K562 (cell line): ENCODE measurements at regions not wholly inside any gene's neighbourhood (a gene's known extent, or its start where the extent isn't known, plus 50 kb on each side); places are given as distances from the start of the nearest gene placed in this dataset.

ENCODE experiments used
- ATAC-seq: fragments of 200-7000 bp; cut with Tn5 transposase; 3 replicates; pipeline ENCODE4 v1.9.1; 2020; ENCODE audit warnings: moderate library complexity
- BruUV-seq: library from RNA; stranded (reverse); fragments of 400-500 nt; replicated peaks from 2 replicates; lab custom pipeline; 2021; lab: Mats Ljungman, UMichigan
- CTCF ChIA-PET: fragments of 300-600 bp; formaldehyde crosslinking; extraction: SDS; loops from one replicate; lab custom pipeline; 2021; ENCODE audit warnings: low intra/inter-chr PET ratio; lab: Yijun Ruan, JAX
- POLR2A ChIA-PET: fragments of 300-600, 350-650 bp; sonication (Branson Sonifier 250); formaldehyde crosslinking; extraction: SDS; loops from one replicate; lab custom pipeline; 2021; ENCODE audit warnings: antibody characterized with exemption, inconsistent platforms; lab: Yijun Ruan, JAX
- DNase-seq, 4 experiments: peaks; one replicate each; pipeline versions ENCODE4 v3.0.0 to v3.0.0-alpha.2; 2011 to 2018; ENCODE audit warnings: low spot score in 3 of 4, mixed read lengths in 3 of 4; ENCODE audit errors: extremely low read depth in 1 of 4
- FAIRE-seq: peaks from 2 replicates; lab custom pipeline; 2011; peaks lifted over from hg19 to GRCh38; lab: Jason Lieb, UNC
- H2AFZ ChIP-seq: 2 replicates; pipeline ENCODE4 v1.6.0; 2011; ENCODE audit warnings: low read depth, low read length, control low read depth, inconsistent platforms
- H3K27ac ChIP-seq: fragments of 200-600 bp; 3 replicates; pipeline ENCODE4 v1.8.0; 2011; ENCODE audit warnings: low read depth, mild to moderate bottlenecking, control low read depth, inconsistent platforms, low read length, moderate library complexity, mixed read lengths; ENCODE audit errors: extremely low read depth
- H3K27me3 ChIP-seq, 2 experiments: fragments of 300-600 bp in 1 of 2; 2 replicates in 1 of 2; 3 replicates in 1 of 2; pipeline versions ENCODE4 v1.6.0 to v1.8.0; 2011; ENCODE audit warnings: inconsistent platforms in 2 of 2, low read length in 2 of 2, mild to moderate bottlenecking in 1 of 2, mixed read lengths in 1 of 2, moderate library complexity in 1 of 2; ENCODE audit not compliant: control insufficient read depth in 2 of 2, insufficient read depth in 2 of 2
- H3K36me3 ChIP-seq: fragments of 300-600 bp; 3 replicates; pipeline ENCODE4 v1.8.0; 2011; ENCODE audit warnings: mild to moderate bottlenecking, low read length, inconsistent platforms; ENCODE audit not compliant: control insufficient read depth, insufficient read depth
- H3K4me1 ChIP-seq, 2 experiments: fragments of 200-600 bp in 1 of 2; replicated peaks in 1 of 2; 2 replicates in 1 of 2; 3 replicates in 1 of 2; pipeline versions ENCODE4 v1.5.1 to v1.8.0; 2011; ENCODE audit warnings: inconsistent platforms in 2 of 2, low read length in 2 of 2, mild to moderate bottlenecking in 1 of 2, mixed read lengths in 1 of 2, moderate library complexity in 1 of 2; ENCODE audit not compliant: control insufficient read depth in 2 of 2, insufficient read depth in 2 of 2
- H3K4me2 ChIP-seq: 2 replicates; pipeline ENCODE4 v1.6.1; 2011; ENCODE audit warnings: low read length, control low read depth, inconsistent platforms, mixed read lengths; ENCODE audit not compliant: insufficient read depth
- H3K4me3 ChIP-seq: fragments of 200-600 bp; sonication (generic), shearing (Covaris generic); 2 replicates; pipeline ENCODE4 v1.5.1; 2016; ENCODE audit warnings: control low read depth, inconsistent platforms
- H3K79me2 ChIP-seq: fragments of 200-600 bp; 3 replicates; pipeline ENCODE4 v1.8.0; 2011; ENCODE audit warnings: low read length, inconsistent platforms; ENCODE audit not compliant: control insufficient read depth, insufficient read depth
- H3K9ac ChIP-seq, 2 experiments: 2 replicates each; pipeline versions ENCODE4 v1.6.0 to v1.6.1; 2011; ENCODE audit warnings: low read depth in 2 of 2, low read length in 2 of 2, control low read depth in 1 of 2, inconsistent platforms in 1 of 2, mild to moderate bottlenecking in 1 of 2, mixed read lengths in 1 of 2; ENCODE audit not compliant: insufficient read depth in 1 of 2
- H3K9me1 ChIP-seq: one replicate; pipeline ENCODE4 v1.6.0; 2011; ENCODE audit warnings: inconsistent platforms, mild to moderate bottlenecking, low read length, moderate library complexity; ENCODE audit not compliant: control insufficient read depth, insufficient read depth
- H3K9me3 ChIP-seq: replicated peaks from 2 replicates; pipeline ENCODE4 v1.5.1; 2011; ENCODE audit warnings: low read depth, low read length, inconsistent platforms; ENCODE audit not compliant: control insufficient read depth, insufficient read depth
- H4K20me1 ChIP-seq: replicated peaks from 2 replicates; pipeline ENCODE4 v1.6.1; 2011; ENCODE audit warnings: low read length, inconsistent platforms, mixed read lengths; ENCODE audit not compliant: control insufficient read depth, insufficient read depth
- CBX8 ChIP-seq: fragments of 200-600 bp; sonication (generic); IDR thresholded peaks from 2 replicates; pipeline ENCODE4 v1.6.1; 2012; ENCODE audit warnings: borderline replicate concordance, mixed run types, low read depth, mild to moderate bottlenecking, moderate library complexity, mixed read lengths, low read length, control low read depth, inconsistent platforms; ENCODE audit not compliant: poor library complexity, severe bottlenecking; ENCODE audit errors: extremely low read depth
- GTF2E2 ChIP-seq: fragments of 200-800 bp; sonication (Bioruptor generic); IDR thresholded peaks from 2 replicates; pipeline ENCODE4 v1.6.1; 2016; ENCODE audit warnings: missing genetic modification characterization, missing compliant biosample characterization
- HDGF ChIP-seq: fragments of 450-650 bp; IDR thresholded peaks from 2 replicates; pipeline ENCODE4 v1.6.1; 2016
- PCBP1 ChIP-seq: fragments of 200-400 bp; formaldehyde crosslinking; IDR thresholded peaks from 2 replicates; pipeline ENCODE4 v1.6.1; 2018; ENCODE audit warnings: mild to moderate bottlenecking, low read depth, low read length; ENCODE audit not compliant: poor library complexity, severe bottlenecking
- PURB ChIP-seq: sonication (generic); formaldehyde crosslinking; IDR thresholded peaks from 2 replicates; pipeline ENCODE4 v1.9.0; 2021; ENCODE audit warnings: low read depth, mild to moderate bottlenecking, missing genetic modification reagents
- SMARCA4 ChIP-seq: fragments of 450-650 bp; IDR thresholded peaks from 2 replicates; pipeline ENCODE4 v1.6.1; 2016
- TAL1 ChIP-seq: fragments of 450-650 bp; IDR thresholded peaks from 2 replicates; pipeline ENCODE4 v1.6.1; 2016; ENCODE audit warnings: mild to moderate bottlenecking
- WHSC1 ChIP-seq: IDR thresholded peaks from one replicate; pipeline ENCODE4 v1.6.1; 2012; ENCODE audit warnings: low read length, control low read depth, inconsistent platforms
- ZNF12 ChIP-seq: sonication (generic); formaldehyde crosslinking; IDR thresholded peaks from 2 replicates; pipeline ENCODE4 v1.4.0; 2020; ENCODE audit warnings: mild to moderate bottlenecking, missing genetic modification reagents
- ZNF232 ChIP-seq: sonication (generic); formaldehyde crosslinking; IDR thresholded peaks from 2 replicates; pipeline ENCODE4 v1.8.0; 2022; ENCODE audit warnings: mild to moderate bottlenecking, missing genetic modification reagents
- ZNF239 ChIP-seq: fragments of 250-450 bp; sonication (Bioruptor Pico); IDR thresholded peaks from 2 replicates; pipeline ENCODE4 v1.4.0; 2020; ENCODE audit warnings: mild to moderate bottlenecking
- ZNF778 ChIP-seq: fragments of 450-650 bp; formaldehyde crosslinking; IDR thresholded peaks from 2 replicates; pipeline ENCODE4 v1.4.0; 2020; ENCODE audit warnings: mild to moderate bottlenecking, moderate library complexity
- WGBS: fragments of 100-300 bp; shearing (Covaris generic); methylation state at CpG from one replicate; pipeline ENCODE4 v1.1.6; 2016; ENCODE audit warnings: low coverage, mixed read lengths; ENCODE audit not compliant: insufficient coverage; ENCODE audit errors: missing lambda C conversion rate; 5-methylcytosine and 5-hydroxymethylcytosine counted together
- in situ Hi-C: fragments of 300-500 bp; cut with MboI; formaldehyde crosslinking; loops from 4 replicates; pipeline ENCODE4 v1.15.0; 2018; ENCODE audit warnings: inconsistent platforms, mixed read lengths
- intact Hi-C: fragments of 100-400 bp; cut with micrococcal nuclease; formaldehyde crosslinking; loops from 2 replicates; pipeline ENCODE4 v1.14.2; 2022
- TF ChIP-seq, protein P1 (sequence below): sonication (generic); formaldehyde crosslinking; IDR thresholded peaks from 2 replicates; pipeline ENCODE4 v1.8.0; 2022; ENCODE audit warnings: mild to moderate bottlenecking, missing genetic modification reagents
- TF ChIP-seq, protein P2 (sequence below): fragments of 200-400 bp; formaldehyde crosslinking; IDR thresholded peaks from 2 replicates; pipeline ENCODE4 v1.6.1; 2017; ENCODE audit warnings: mild to moderate bottlenecking, low read depth, low read length, moderate library complexity
- TF ChIP-seq, protein P3 (sequence below): fragments of 250-450 bp; sonication (Bioruptor Pico); IDR thresholded peaks from 2 replicates; pipeline ENCODE4 v1.8.0; 2022; ENCODE audit warnings: inconsistent platforms
- TF ChIP-seq, protein P4 (sequence below): sonication (generic); IDR thresholded peaks from 2 replicates; pipeline ENCODE4 v1.6.1; 2016

DNA sequence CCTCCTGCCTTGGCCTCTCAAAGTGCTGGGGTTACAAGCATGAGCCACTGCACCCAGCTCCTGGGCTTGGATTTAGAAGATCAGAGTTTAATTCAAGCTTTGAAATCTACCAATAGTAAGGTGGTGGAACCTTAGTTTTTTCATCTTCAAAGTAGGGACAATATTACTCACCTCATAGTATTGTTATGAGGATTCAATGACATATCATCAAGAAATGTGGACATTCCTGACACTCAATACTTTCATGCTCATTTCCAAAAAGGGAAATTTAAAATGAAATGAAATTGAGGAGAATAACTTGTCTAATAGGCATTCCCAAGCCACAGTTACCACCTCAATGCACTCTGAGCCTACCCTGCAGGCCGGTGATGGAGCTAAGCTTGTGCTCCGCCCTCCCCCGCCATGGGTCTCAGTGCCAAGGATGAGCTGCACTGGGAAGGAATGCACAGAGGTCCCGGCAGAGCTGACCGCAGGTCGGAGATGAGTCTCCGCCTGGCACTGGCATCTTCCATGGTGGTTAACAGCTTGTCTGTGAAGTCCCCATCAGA lies 56.5 kb upstream of the BCAR3 start:
- Histone ChIP-seq H3K27me3 (peaks cover 39 to 66% of the 10 kb centered on the region in 2 experiments), H3K4me2 (no peak overlapping the region), H3K9me3 (no peaks in the 10 kb centered on the region), H4K20me1 (0 out of 2 replicates have a peak, but pooled peaks cover 4% of the 10 kb centered on the region), H3K79me2 (no peaks in the 10 kb centered on the region), H2AFZ (no peak overlapping the region), H3K9me1 (no peaks in the 10 kb centered on the region), H3K9ac (no peak overlapping the region), H3K36me3 (no peaks in the 10 kb centered on the region), H3K4me3 (no peak overlapping the region), H3K27ac (no peak overlapping the region), H3K4me1 (no peaks in the 10 kb centered on the region)
- no peak for ATAC-seq
- ChIA-PET CTCF (no interaction called here), POLR2A (no interaction called here)
- in situ Hi-C loops = loop anchor here (10.0 kb wide), 1 partner anchor 103 kb away; no protein-coding TSS in a partner anchor
- intact Hi-C loops = loop anchor here (5.0 kb wide), 3 partner anchors 74 to 111 kb away; no protein-coding TSS in a partner anchor
- DNase-seq = no peak
- BruUV-seq = no TSS peak
- WGBS = 0% methylated on average over 7 of the region's 7 CpGs
- no peak for FAIRE-seq
- TF ChIP-seq GTF2E2 (tag) (no peak), HDGF (no peak), ZNF12 (no peak), ZNF232 (no peak), WHSC1 (no peak), CBX8 (no peak), ZNF239 (CRISPR knock-in tag) (no peak), ZNF778 (CRISPR knock-in tag) (no peak), SMARCA4 (no peak), PCBP1 (no peak), TAL1 (no peak), PURB (CRISPR knock-in tag) (no peak)
- TF ChIP-seq, protein P1, sequence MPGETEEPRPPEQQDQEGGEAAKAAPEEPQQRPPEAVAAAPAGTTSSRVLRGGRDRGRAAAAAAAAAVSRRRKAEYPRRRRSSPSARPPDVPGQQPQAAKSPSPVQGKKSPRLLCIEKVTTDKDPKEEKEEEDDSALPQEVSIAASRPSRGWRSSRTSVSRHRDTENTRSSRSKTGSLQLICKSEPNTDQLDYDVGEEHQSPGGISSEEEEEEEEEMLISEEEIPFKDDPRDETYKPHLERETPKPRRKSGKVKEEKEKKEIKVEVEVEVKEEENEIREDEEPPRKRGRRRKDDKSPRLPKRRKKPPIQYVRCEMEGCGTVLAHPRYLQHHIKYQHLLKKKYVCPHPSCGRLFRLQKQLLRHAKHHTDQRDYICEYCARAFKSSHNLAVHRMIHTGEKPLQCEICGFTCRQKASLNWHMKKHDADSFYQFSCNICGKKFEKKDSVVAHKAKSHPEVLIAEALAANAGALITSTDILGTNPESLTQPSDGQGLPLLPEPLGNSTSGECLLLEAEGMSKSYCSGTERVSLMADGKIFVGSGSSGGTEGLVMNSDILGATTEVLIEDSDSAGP (CRISPR knock-in tag) = no peak
- TF ChIP-seq, protein P2, sequence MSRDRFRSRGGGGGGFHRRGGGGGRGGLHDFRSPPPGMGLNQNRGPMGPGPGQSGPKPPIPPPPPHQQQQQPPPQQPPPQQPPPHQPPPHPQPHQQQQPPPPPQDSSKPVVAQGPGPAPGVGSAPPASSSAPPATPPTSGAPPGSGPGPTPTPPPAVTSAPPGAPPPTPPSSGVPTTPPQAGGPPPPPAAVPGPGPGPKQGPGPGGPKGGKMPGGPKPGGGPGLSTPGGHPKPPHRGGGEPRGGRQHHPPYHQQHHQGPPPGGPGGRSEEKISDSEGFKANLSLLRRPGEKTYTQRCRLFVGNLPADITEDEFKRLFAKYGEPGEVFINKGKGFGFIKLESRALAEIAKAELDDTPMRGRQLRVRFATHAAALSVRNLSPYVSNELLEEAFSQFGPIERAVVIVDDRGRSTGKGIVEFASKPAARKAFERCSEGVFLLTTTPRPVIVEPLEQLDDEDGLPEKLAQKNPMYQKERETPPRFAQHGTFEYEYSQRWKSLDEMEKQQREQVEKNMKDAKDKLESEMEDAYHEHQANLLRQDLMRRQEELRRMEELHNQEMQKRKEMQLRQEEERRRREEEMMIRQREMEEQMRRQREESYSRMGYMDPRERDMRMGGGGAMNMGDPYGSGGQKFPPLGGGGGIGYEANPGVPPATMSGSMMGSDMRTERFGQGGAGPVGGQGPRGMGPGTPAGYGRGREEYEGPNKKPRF = no peak
- TF ChIP-seq, protein P3, sequence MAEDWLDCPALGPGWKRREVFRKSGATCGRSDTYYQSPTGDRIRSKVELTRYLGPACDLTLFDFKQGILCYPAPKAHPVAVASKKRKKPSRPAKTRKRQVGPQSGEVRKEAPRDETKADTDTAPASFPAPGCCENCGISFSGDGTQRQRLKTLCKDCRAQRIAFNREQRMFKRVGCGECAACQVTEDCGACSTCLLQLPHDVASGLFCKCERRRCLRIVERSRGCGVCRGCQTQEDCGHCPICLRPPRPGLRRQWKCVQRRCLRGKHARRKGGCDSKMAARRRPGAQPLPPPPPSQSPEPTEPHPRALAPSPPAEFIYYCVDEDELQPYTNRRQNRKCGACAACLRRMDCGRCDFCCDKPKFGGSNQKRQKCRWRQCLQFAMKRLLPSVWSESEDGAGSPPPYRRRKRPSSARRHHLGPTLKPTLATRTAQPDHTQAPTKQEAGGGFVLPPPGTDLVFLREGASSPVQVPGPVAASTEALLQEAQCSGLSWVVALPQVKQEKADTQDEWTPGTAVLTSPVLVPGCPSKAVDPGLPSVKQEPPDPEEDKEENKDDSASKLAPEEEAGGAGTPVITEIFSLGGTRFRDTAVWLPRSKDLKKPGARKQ (CRISPR knock-in tag) = no peak
- TF ChIP-seq, protein P4, sequence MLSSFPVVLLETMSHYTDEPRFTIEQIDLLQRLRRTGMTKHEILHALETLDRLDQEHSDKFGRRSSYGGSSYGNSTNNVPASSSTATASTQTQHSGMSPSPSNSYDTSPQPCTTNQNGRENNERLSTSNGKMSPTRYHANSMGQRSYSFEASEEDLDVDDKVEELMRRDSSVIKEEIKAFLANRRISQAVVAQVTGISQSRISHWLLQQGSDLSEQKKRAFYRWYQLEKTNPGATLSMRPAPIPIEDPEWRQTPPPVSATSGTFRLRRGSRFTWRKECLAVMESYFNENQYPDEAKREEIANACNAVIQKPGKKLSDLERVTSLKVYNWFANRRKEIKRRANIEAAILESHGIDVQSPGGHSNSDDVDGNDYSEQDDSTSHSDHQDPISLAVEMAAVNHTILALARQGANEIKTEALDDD = no peak
